ENCODE measurements at regions not wholly inside any gene's neighbourhood (a gene's known extent, or its start where the extent isn't known, plus 50 kb on each side); places are given as distances from the start of the nearest gene placed in this dataset.

- no peak overlapping the region for H3K27ac ChIP-seq (ENCODE audit: low read length)
- H3K4me2 ChIP-seq (ENCODE audit: low read length) = peak overlapping the region; percentile 14
- H3K9ac ChIP-seq (ENCODE audit: low read length) = no peak overlapping the region
- H3K4me1 ChIP-seq (ENCODE audit: low read length) = peaks cover 15% of the 10 kb centered on the region
- H3K36me3 ChIP-seq (replicated peaks; ENCODE audit: low read depth, low read length) = no peaks in the 10 kb centered on the region
- no peaks in the 10 kb centered on the region for H4K20me1 ChIP-seq (ENCODE audit: insufficient read depth, low read length)
- H2AFZ ChIP-seq (ENCODE audit: low read depth, low read length) = no peak overlapping the region
- TF ChIP-seq, protein P1, sequence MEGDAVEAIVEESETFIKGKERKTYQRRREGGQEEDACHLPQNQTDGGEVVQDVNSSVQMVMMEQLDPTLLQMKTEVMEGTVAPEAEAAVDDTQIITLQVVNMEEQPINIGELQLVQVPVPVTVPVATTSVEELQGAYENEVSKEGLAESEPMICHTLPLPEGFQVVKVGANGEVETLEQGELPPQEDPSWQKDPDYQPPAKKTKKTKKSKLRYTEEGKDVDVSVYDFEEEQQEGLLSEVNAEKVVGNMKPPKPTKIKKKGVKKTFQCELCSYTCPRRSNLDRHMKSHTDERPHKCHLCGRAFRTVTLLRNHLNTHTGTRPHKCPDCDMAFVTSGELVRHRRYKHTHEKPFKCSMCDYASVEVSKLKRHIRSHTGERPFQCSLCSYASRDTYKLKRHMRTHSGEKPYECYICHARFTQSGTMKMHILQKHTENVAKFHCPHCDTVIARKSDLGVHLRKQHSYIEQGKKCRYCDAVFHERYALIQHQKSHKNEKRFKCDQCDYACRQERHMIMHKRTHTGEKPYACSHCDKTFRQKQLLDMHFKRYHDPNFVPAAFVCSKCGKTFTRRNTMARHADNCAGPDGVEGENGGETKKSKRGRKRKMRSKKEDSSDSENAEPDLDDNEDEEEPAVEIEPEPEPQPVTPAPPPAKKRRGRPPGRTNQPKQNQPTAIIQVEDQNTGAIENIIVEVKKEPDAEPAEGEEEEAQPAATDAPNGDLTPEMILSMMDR (IDR thresholded peaks at IDR 0.05; ENCODE audit: low read depth, low read length) = no peak
- no peak for TF ChIP-seq EZH2phosphoT487 (IDR thresholded peaks at IDR 0.05; ENCODE audit: low read depth)
- no peaks in the 10 kb centered on the region for H3K27me3 ChIP-seq (ENCODE audit: low read depth, low read length)
- no peak overlapping the region for H3K4me3 ChIP-seq (ENCODE audit: low read length)
- no peaks in the 10 kb centered on the region for H3K79me2 ChIP-seq (ENCODE audit: low read length)
- H3K9me3 ChIP-seq (ENCODE audit: insufficient read depth, low read length) = no peaks in the 10 kb centered on the region
These were observed 50.7 kb upstream of the GPR157 start for GRCh38 chr1:9179463-9180110.

GRCh38 chr1:9180111-9180819 lies 51.4 kb upstream of the GPR157 start:
- Histone ChIP-seq H3K36me3 (replicated peaks; ENCODE audit: low read depth, low read length) (no peaks in the 10 kb centered on the region), H3K9ac (ENCODE audit: low read length) (no peak overlapping the region), H3K4me1 (ENCODE audit: low read length) (peaks cover 15% of the 10 kb centered on the region), H3K27ac (ENCODE audit: low read length) (no peak overlapping the region), H3K4me3 (ENCODE audit: low read length) (no peak overlapping the region), H3K27me3 (ENCODE audit: low read depth, low read length) (no peaks in the 10 kb centered on the region), H2AFZ (ENCODE audit: low read depth, low read length) (no peak overlapping the region), H4K20me1 (ENCODE audit: insufficient read depth, low read length) (no peaks in the 10 kb centered on the region), H3K79me2 (ENCODE audit: low read length) (no peaks in the 10 kb centered on the region), H3K9me3 (ENCODE audit: insufficient read depth, low read length) (no peaks in the 10 kb centered on the region), H3K4me2 (ENCODE audit: low read length) (no peak overlapping the region)
- TF ChIP-seq, protein P1 (IDR thresholded peaks at IDR 0.05; ENCODE audit: low read depth, low read length) = no peak
- TF ChIP-seq EZH2phosphoT487 (IDR thresholded peaks at IDR 0.05; ENCODE audit: low read depth) = no peak

- Histone ChIP-seq H2AFZ (ENCODE audit: low read depth, low read length) (no peak overlapping the region), H3K36me3 (replicated peaks; ENCODE audit: low read depth, low read length) (no peaks in the 10 kb centered on the region), H3K9me3 (ENCODE audit: insufficient read depth, low read length) (no peaks in the 10 kb centered on the region), H3K4me1 (ENCODE audit: low read length) (peaks cover 15% of the 10 kb centered on the region), H4K20me1 (ENCODE audit: insufficient read depth, low read length) (no peaks in the 10 kb centered on the region), H3K9ac (ENCODE audit: low read length) (no peak overlapping the region), H3K4me2 (ENCODE audit: low read length) (no peak overlapping the region), H3K4me3 (ENCODE audit: low read length) (no peak overlapping the region), H3K27me3 (ENCODE audit: low read depth, low read length) (no peaks in the 10 kb centered on the region), H3K79me2 (ENCODE audit: low read length) (no peaks in the 10 kb centered on the region), H3K27ac (ENCODE audit: low read length) (no peak overlapping the region)
- TF ChIP-seq EZH2phosphoT487 (IDR thresholded peaks at IDR 0.05; ENCODE audit: low read depth) = no peak
- TF ChIP-seq, protein P1 (IDR thresholded peaks at IDR 0.05; ENCODE audit: low read depth, low read length) = peak; percentile 55
These were observed 52.4 kb upstream of the GPR157 start for GRCh38 chr1:9181176-9181906.

Measured in OCI-LY3 (cell line).